WTC11 (cell line): ENCODE measurements at regions not wholly inside any gene's neighbourhood (a gene's known extent, or its start where the extent isn't known, plus 50 kb on each side); places are given as distances from the start of the nearest gene placed in this dataset.

Experiments used
- ATAC-seq: fragments of 200-7000 bp; cut with Tn5 transposase; 2 replicates; pipeline ENCODE4 v1.10.0; 2021; ENCODE audit warnings: mild to moderate bottlenecking, moderate library complexity
- CTCF ChIA-PET: fragments of 300-600 bp; sonication (Branson Sonifier 250); formaldehyde crosslinking; loops from one replicate; lab custom pipeline; 2021; ENCODE audit warnings: antibody characterized with exemption; lab: Charles Lee
- POLR2A ChIA-PET: fragments of 350-600 bp; sonication (Branson Sonifier 250); formaldehyde crosslinking; loops from one replicate; lab custom pipeline; 2021; ENCODE audit warnings: antibody characterized with exemption; lab: Charles Lee
- DNase-seq: peaks from one replicate; pipeline ENCODE4 v3.0.0; 2021; ENCODE audit warnings: low spot score
- H3K27ac Mint-ChIP-seq: 2 replicates; pipeline ENCODE4 v1.8.0; 2021; ENCODE audit warnings: mixed read lengths
- H3K27me3 Mint-ChIP-seq: 2 replicates; pipeline ENCODE4 v1.8.0; 2021; ENCODE audit warnings: low read depth, mild to moderate bottlenecking, moderate library complexity, mixed read lengths
- H3K36me3 Mint-ChIP-seq: 2 replicates; pipeline ENCODE4 v1.8.0; 2021; ENCODE audit warnings: mixed read lengths
- H3K4me1 Mint-ChIP-seq: 2 replicates; pipeline ENCODE4 v1.8.0; 2022; ENCODE audit warnings: mixed read lengths
- H3K4me3 Mint-ChIP-seq: 2 replicates; pipeline ENCODE4 v1.8.0; 2021; ENCODE audit warnings: mild to moderate bottlenecking, moderate library complexity, mixed read lengths
- H3K9me3 Mint-ChIP-seq: 2 replicates; pipeline ENCODE4 v1.8.0; 2021; ENCODE audit warnings: mixed read lengths
- KAT7 ChIP-seq: sonication (generic); formaldehyde crosslinking; IDR thresholded peaks from 2 replicates; pipeline ENCODE4 v1.8.1; 2023; ENCODE audit warnings: missing genetic modification reagents, mild to moderate bottlenecking, borderline replicate concordance
- MXD4 ChIP-seq: fragments of 250-450 bp; sonication (Bioruptor Pico); IDR thresholded peaks from 2 replicates; pipeline ENCODE4 v1.8.0; 2021; ENCODE audit warnings: mild to moderate bottlenecking, moderate library complexity, borderline replicate concordance
- NFE2L1 ChIP-seq: sonication (generic); formaldehyde crosslinking; IDR thresholded peaks from 2 replicates; pipeline ENCODE4 v1.8.1; 2023; ENCODE audit warnings: missing genetic modification reagents
- NR1H2 ChIP-seq: sonication (generic); formaldehyde crosslinking; IDR thresholded peaks from 2 replicates; pipeline ENCODE4 v1.9.0; 2021; ENCODE audit warnings: mild to moderate bottlenecking, moderate library complexity, missing genetic modification reagents
- OVOL2 ChIP-seq: fragments of 250-450 bp; sonication (Bioruptor Pico); IDR thresholded peaks from 2 replicates; pipeline ENCODE4 v1.9.0; 2021; ENCODE audit warnings: mild to moderate bottlenecking, borderline replicate concordance
- PRRX2 ChIP-seq: fragments of 250-450 bp; sonication (Bioruptor Pico); IDR thresholded peaks from 2 replicates; pipeline ENCODE4 v1.8.0; 2021; ENCODE audit warnings: mild to moderate bottlenecking
- SMAD4 ChIP-seq: sonication (generic); formaldehyde crosslinking; IDR thresholded peaks from 2 replicates; pipeline ENCODE4 v1.8.0; 2022; ENCODE audit warnings: mild to moderate bottlenecking, missing genetic modification reagents
- SP1 ChIP-seq: sonication (generic); formaldehyde crosslinking; conservative IDR thresholded peaks from 2 replicates; pipeline ENCODE4 v1.8.1; 2022; ENCODE audit warnings: missing genetic modification reagents
- STAT6 ChIP-seq: sonication (generic); formaldehyde crosslinking; conservative IDR thresholded peaks from 2 replicates; pipeline ENCODE4 v1.8.1; 2023; ENCODE audit warnings: mild to moderate bottlenecking, low read depth, missing genetic modification reagents, moderate library complexity
- TCF7 ChIP-seq: sonication (generic); formaldehyde crosslinking; IDR thresholded peaks from 2 replicates; pipeline ENCODE4 v1.8.0; 2022; ENCODE audit warnings: mild to moderate bottlenecking, low read depth, missing genetic modification reagents, moderate library complexity
- ZNF416 ChIP-seq: fragments of 250-450 bp; sonication (Bioruptor Pico); IDR thresholded peaks from 2 replicates; pipeline ENCODE4 v1.9.0; 2021; ENCODE audit warnings: mild to moderate bottlenecking, inconsistent platforms
- TF ChIP-seq, protein P1 (sequence below): sonication (generic); formaldehyde crosslinking; IDR thresholded peaks from 2 replicates; pipeline ENCODE4 v1.8.0; 2022; ENCODE audit warnings: mild to moderate bottlenecking, missing genetic modification reagents
- TF ChIP-seq, protein P2 (sequence below): fragments of 200-600 bp; IDR thresholded peaks from 2 replicates; pipeline ENCODE4 v1.8.0; 2022; ENCODE audit warnings: antibody characterized with exemption
- TF ChIP-seq, protein P3 (sequence below): sonication (generic); formaldehyde crosslinking; IDR thresholded peaks from 2 replicates; pipeline ENCODE4 v1.8.1; 2022; ENCODE audit warnings: low read depth, missing genetic modification reagents, borderline replicate concordance
- TF ChIP-seq, protein P4 (sequence below): fragments of 250-450 bp; sonication (Bioruptor Pico); conservative IDR thresholded peaks from 2 replicates; pipeline ENCODE4 v1.9.0; 2021; ENCODE audit warnings: mild to moderate bottlenecking
- TF ChIP-seq, protein P5 (sequence below): sonication (generic); formaldehyde crosslinking; IDR thresholded peaks from 2 replicates; pipeline ENCODE4 v1.8.0; 2023; ENCODE audit warnings: mild to moderate bottlenecking, missing genetic modification reagents

DNA sequence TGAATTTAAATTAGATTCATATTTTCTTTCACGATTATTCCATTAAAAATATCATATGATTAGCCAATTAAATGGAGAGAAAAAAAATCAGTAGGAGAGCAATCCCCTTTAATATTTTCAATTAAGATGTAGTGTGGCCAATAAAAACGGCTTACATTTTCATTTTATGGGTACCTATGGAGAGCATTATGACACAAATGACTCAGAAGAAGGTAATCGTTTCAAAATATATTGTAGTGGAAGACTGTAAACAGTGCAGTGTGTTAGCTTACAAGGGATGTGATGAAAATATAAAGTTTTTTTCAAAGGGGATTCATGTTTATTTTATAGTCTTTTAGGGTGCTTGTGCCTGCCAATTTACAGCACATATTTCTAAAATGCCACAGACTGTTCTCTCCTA lies 1507.4 kb upstream of the CELF4 start:
- POLR2A ChIA-PET, result no interaction called here
- Mint-ChIP-seq H3K4me3 (no peak overlapping the region), H3K27me3 (no peaks in the 10 kb centered on the region), H3K27ac (no peak overlapping the region), H3K4me1 (no peaks in the 10 kb centered on the region), H3K36me3 (no peaks in the 10 kb centered on the region), H3K9me3 (peaks cover 2% of the 10 kb centered on the region; the same call in 1 of the 2 replicates)
- CTCF ChIA-PET, result no interaction called here
- no peak for TF ChIP-seq NR1H2 (CRISPR knock-in tag)
- TF ChIP-seq, protein P1, sequence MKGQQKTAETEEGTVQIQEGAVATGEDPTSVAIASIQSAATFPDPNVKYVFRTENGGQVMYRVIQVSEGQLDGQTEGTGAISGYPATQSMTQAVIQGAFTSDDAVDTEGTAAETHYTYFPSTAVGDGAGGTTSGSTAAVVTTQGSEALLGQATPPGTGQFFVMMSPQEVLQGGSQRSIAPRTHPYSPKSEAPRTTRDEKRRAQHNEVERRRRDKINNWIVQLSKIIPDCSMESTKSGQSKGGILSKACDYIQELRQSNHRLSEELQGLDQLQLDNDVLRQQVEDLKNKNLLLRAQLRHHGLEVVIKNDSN (CRISPR knock-in tag), result no peak
- TF ChIP-seq, protein P2, sequence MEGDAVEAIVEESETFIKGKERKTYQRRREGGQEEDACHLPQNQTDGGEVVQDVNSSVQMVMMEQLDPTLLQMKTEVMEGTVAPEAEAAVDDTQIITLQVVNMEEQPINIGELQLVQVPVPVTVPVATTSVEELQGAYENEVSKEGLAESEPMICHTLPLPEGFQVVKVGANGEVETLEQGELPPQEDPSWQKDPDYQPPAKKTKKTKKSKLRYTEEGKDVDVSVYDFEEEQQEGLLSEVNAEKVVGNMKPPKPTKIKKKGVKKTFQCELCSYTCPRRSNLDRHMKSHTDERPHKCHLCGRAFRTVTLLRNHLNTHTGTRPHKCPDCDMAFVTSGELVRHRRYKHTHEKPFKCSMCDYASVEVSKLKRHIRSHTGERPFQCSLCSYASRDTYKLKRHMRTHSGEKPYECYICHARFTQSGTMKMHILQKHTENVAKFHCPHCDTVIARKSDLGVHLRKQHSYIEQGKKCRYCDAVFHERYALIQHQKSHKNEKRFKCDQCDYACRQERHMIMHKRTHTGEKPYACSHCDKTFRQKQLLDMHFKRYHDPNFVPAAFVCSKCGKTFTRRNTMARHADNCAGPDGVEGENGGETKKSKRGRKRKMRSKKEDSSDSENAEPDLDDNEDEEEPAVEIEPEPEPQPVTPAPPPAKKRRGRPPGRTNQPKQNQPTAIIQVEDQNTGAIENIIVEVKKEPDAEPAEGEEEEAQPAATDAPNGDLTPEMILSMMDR, result no peak
- TF ChIP-seq TCF7 (CRISPR knock-in tag), result no peak
- TF ChIP-seq MXD4, result no peak
- no peak for TF ChIP-seq ZNF416 (CRISPR knock-in tag)
- TF ChIP-seq, protein P3, sequence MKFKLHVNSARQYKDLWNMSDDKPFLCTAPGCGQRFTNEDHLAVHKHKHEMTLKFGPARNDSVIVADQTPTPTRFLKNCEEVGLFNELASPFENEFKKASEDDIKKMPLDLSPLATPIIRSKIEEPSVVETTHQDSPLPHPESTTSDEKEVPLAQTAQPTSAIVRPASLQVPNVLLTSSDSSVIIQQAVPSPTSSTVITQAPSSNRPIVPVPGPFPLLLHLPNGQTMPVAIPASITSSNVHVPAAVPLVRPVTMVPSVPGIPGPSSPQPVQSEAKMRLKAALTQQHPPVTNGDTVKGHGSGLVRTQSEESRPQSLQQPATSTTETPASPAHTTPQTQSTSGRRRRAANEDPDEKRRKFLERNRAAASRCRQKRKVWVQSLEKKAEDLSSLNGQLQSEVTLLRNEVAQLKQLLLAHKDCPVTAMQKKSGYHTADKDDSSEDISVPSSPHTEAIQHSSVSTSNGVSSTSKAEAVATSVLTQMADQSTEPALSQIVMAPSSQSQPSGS (CRISPR knock-in tag), result no peak
- no peak for TF ChIP-seq OVOL2 (CRISPR knock-in tag)
- TF ChIP-seq PRRX2 (CRISPR knock-in tag), result no peak
- no peak for TF ChIP-seq STAT6 (CRISPR knock-in tag)
- no peak for TF ChIP-seq KAT7 (CRISPR knock-in tag)
- TF ChIP-seq, protein P4, sequence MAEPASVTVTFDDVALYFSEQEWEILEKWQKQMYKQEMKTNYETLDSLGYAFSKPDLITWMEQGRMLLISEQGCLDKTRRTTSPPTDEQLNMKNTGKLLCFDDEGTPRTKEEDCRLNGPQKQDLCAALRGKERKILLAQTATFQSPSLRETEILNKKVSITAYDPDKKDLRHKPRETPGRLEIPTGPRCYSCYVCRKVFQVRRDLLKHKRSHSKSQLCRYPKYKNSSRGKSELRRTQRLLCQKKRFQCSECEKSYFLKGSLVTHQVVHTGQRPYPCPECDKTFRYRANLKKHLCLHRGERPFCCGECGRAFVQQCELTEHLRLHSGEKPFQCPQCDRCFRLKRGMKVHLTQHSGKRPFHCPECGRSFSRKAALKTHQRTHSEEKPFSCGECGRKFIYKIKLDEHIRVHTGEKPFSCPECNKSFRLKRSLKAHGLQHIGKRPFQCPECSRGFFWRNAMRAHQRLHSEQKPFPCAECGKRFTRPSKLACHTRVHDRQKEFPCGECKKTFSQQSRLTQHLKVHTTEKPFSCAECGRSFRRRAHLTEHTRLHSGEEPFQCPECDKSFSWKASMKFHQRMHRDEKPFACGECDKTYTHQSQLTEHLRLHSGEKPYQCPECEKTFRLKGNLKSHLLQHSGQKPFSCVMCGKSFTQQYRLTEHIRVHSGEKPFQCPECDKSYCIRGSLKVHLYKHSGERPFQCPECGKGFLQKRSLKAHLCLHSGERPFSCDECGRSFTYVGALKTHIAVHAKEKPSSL (CRISPR knock-in tag), result no peak
- no peak for TF ChIP-seq NFE2L1
- no peak for TF ChIP-seq SP1 (CRISPR knock-in tag)
- TF ChIP-seq, protein P5, sequence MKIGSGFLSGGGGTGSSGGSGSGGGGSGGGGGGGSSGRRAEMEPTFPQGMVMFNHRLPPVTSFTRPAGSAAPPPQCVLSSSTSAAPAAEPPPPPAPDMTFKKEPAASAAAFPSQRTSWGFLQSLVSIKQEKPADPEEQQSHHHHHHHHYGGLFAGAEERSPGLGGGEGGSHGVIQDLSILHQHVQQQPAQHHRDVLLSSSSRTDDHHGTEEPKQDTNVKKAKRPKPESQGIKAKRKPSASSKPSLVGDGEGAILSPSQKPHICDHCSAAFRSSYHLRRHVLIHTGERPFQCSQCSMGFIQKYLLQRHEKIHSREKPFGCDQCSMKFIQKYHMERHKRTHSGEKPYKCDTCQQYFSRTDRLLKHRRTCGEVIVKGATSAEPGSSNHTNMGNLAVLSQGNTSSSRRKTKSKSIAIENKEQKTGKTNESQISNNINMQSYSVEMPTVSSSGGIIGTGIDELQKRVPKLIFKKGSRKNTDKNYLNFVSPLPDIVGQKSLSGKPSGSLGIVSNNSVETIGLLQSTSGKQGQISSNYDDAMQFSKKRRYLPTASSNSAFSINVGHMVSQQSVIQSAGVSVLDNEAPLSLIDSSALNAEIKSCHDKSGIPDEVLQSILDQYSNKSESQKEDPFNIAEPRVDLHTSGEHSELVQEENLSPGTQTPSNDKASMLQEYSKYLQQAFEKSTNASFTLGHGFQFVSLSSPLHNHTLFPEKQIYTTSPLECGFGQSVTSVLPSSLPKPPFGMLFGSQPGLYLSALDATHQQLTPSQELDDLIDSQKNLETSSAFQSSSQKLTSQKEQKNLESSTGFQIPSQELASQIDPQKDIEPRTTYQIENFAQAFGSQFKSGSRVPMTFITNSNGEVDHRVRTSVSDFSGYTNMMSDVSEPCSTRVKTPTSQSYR (CRISPR knock-in tag), result no peak
- TF ChIP-seq SMAD4 (CRISPR knock-in tag), result no peak
- ATAC-seq (no peak), DNase-seq (no peak)
